ENCODE measurements at regions not wholly inside any gene's neighbourhood (a gene's known extent, or its start where the extent isn't known, plus 50 kb on each side); places are given as distances from the start of the nearest gene placed in this dataset.

DNA sequence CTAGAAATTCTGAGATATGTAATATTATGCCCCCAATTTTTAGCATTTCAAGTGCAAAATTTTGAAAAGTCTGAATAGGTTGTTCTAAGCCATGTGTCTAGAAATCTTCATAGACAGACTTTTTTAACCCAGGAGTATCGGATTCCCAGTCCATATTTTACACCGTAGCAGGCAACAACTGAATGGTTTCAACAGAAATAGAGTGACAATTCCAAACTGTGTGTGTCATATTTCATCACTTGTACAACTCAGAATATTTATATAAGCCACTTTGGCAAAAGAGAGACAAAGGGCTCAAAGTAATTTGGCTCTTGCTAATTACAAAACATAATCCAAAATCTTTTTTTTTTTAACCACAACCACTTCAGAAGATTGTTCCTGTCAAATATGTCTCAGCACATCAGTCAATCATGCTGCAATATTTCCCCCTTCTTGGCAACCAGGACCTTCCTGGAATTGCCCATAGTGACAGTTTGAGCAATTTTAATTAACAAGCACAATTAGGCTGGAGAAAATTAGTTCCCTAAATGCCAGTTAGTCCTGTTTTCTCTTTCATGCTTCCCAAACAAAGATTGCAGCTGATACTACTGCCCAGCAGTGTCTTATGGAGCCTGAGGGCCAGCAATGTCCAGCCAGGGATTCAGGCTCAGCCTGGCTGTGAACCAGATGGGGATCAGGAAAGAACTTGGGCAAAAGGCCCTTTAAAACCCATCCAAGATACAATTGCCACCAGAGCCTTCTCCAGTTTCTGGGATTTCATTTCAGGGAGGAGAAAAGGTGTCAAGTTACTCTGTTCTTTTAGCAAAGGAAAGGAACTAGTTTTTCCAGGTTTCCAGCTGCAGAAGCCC is 533.3 kb upstream of the GHITM start:
- TF ChIP-seq, protein P1, sequence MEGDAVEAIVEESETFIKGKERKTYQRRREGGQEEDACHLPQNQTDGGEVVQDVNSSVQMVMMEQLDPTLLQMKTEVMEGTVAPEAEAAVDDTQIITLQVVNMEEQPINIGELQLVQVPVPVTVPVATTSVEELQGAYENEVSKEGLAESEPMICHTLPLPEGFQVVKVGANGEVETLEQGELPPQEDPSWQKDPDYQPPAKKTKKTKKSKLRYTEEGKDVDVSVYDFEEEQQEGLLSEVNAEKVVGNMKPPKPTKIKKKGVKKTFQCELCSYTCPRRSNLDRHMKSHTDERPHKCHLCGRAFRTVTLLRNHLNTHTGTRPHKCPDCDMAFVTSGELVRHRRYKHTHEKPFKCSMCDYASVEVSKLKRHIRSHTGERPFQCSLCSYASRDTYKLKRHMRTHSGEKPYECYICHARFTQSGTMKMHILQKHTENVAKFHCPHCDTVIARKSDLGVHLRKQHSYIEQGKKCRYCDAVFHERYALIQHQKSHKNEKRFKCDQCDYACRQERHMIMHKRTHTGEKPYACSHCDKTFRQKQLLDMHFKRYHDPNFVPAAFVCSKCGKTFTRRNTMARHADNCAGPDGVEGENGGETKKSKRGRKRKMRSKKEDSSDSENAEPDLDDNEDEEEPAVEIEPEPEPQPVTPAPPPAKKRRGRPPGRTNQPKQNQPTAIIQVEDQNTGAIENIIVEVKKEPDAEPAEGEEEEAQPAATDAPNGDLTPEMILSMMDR (IDR thresholded peaks at IDR 0.05): no peak
- TF ChIP-seq ZFX (IDR thresholded peaks at IDR 0.05; ENCODE audit: borderline replicate concordance): no peak
- H3K27ac ChIP-seq: no peak overlapping the region

DNA sequence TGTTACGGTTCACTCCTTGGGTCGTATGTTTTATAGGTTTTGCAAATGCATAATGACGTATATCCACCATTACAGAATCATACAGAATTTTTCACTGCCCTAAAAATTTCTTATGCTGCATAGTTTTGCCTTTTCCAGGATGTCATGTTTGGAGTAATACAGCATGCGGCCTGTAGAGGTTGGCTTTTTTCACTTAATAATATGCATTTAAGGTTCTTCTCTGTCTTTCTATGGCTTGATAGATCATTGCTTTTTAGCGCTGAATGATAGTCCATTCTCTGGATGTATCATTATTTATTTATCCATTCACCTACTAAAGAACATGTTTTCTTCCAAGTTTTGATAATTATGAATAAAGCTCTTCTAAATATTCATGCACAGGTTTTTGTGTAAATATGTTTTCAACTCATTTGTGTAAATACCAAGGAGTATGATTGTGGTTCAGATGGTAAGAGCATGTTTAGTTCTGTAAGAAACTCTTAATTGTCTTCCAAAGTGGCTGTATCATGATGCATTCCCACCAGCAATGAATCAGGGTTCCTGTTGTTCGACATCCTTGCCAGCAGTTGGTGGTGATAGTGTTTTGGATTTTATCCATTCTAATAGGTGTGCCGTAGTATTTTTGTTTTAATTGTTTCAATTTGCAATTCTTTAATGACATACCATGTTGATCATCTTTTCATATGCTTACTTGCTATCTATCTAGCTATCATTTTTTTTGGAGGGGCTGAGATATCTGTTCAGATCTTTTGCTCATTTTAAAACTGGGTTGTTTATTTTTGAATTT is 531.2 kb upstream of the GHITM start:
- no peak overlapping the region for H3K27ac ChIP-seq
- TF ChIP-seq, protein P1 (IDR thresholded peaks at IDR 0.05): no peak
- TF ChIP-seq ZFX (IDR thresholded peaks at IDR 0.05; ENCODE audit: borderline replicate concordance): no peak

DNA sequence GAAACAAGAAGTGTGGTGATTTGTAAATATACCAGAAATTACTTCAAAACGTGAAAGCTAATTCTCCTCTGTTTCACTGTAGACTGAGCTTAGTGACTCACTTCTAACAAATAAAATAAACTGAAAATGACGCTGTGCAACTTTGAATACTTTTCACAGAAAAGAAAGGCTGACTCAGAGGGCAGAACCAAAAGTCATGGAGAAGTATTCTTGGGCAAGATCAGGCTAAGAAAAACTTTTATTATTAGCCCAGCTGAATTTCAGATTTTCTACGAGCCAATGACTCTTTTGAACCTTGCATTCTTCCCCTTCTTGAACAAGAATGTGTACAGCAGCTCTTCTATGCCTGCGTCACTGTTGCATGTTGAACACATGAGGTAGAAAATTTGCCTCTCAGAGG is 527.3 kb upstream of the GHITM start:
- TF ChIP-seq ZFX (IDR thresholded peaks at IDR 0.05; ENCODE audit: borderline replicate concordance): no peak
- TF ChIP-seq, protein P1 (IDR thresholded peaks at IDR 0.05): no peak
- H3K27ac ChIP-seq: no peak overlapping the region

DNA sequence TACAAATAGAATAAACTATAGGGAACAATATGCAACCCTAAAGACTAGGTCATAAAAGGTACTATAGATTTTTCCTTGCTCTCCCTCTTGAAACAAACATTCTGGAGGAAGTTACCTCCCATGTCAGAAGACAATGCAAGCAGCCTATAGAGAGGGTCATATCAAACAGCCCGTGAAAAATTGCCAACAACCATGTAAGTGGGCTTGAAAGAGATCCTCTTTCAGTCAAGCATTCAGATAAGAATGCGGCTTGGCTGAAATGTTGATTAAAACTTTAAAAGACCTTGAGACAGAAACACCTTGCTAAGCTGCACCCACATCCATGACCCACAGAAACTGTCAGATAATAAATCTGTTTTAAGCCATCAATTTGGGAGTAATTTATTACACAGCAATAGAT is 526.6 kb upstream of the GHITM start:
- no peak overlapping the region for H3K27ac ChIP-seq
- no peak for TF ChIP-seq ZFX (IDR thresholded peaks at IDR 0.05; ENCODE audit: borderline replicate concordance)
- TF ChIP-seq, protein P1 (IDR thresholded peaks at IDR 0.05): no peak

DNA sequence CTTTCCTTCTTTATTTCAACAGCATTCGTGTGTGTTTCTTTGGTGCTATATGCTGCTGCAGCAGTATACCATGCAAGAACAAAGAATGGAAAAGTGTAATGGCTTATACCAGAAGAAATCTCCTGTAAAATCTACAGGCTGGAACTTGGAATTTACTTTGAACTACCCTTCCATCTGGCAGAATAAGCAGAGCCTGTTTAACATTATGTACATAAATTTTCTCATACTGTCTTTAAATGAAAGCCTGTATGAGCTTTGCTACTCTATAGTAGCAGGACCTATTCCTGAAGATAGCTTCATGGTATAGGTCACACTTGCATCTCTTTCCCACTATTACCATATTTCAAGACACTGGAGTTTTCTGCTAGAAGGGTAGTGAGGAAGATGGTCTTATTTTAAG is 522.1 kb upstream of the GHITM start:
- TF ChIP-seq, protein P1 (IDR thresholded peaks at IDR 0.05): no peak
- no peak for TF ChIP-seq ZFX (IDR thresholded peaks at IDR 0.05; ENCODE audit: borderline replicate concordance)

DNA sequence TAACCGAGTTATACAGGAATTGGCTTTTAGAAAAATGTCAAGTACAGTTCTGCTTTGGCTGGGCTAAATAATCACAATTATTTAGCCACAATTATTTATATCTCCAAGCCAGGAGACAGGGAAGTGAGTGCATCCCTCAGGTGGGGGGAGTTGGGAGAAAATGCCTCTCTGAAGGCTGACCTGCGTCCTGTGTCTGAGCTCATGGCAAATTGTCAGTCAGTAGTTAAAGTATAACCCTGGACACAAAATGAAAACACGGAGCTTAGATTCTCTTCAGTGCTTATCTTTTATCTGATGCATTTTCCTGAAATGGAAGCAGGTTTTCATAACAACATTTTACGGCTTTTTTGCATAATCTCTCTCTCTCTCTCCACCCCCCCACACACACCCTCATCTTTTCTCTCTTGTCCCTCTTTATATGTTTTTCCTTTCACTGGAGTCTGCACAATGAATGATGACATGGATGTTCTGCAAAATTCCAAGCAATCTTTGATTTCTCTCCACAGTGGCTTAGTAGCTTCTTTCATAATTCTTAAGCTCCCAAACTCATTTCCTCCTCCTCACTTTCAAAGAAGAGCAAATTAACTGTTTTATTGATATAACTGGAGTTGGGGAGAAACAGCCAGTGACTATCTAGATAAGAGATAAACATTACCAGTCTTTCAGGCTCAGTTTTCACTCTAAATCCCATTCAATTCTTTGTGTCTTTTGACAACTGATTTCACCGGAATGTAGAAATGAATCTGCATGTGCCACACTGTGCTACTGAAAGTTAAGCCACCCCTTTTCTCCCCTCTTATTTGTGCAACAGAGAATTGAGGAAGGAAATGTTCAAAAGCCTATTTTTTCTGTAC is 521.4 kb upstream of the GHITM start:
- TF ChIP-seq, protein P1 (IDR thresholded peaks at IDR 0.05): no peak
- TF ChIP-seq ZFX (IDR thresholded peaks at IDR 0.05; ENCODE audit: borderline replicate concordance): no peak
- H3K27ac ChIP-seq: no peak overlapping the region

More for the DNA sequence above, 522.1 kb upstream of the GHITM start:
- no peak overlapping the region for H3K27ac ChIP-seq
